HG03432 (cell line): ENCODE measurements at regions not wholly inside any gene's neighbourhood (a gene's known extent, or its start where the extent isn't known, plus 50 kb on each side); places are given as distances from the start of the nearest gene placed in this dataset.

Source experiments
- ATAC-seq: cut with Tn5 transposase; IDR thresholded peaks from one replicate; pipeline ENCODE4 v1.9.1; 2021; ENCODE audit warnings: mild to moderate bottlenecking, moderate library complexity; ENCODE audit not compliant: unreplicated experiment

- ATAC-seq: no peak
Observed at GRCh38 chr3:168858327-168858726, 762.6 kb upstream of the GOLIM4 start.

DNA sequence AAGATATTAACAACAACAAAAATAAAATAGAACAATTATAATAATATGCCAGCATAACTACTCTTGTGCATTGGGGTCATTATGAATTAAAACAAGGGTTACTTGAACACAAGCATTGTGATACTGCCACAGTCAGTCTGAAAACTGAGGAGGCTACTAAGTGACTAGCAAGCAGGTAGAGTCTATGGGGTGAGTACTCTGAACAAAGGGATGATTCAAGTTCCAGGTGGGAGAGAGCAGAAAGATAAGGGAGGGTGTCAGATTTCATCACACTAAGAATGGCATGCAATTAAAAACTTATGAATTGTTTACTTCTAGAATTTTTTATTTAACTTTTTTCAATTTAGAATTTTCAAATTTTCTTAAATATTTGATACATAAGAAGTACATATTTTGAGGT is 754.4 kb upstream of the GOLIM4 start:
- ATAC-seq: no peak

DNA sequence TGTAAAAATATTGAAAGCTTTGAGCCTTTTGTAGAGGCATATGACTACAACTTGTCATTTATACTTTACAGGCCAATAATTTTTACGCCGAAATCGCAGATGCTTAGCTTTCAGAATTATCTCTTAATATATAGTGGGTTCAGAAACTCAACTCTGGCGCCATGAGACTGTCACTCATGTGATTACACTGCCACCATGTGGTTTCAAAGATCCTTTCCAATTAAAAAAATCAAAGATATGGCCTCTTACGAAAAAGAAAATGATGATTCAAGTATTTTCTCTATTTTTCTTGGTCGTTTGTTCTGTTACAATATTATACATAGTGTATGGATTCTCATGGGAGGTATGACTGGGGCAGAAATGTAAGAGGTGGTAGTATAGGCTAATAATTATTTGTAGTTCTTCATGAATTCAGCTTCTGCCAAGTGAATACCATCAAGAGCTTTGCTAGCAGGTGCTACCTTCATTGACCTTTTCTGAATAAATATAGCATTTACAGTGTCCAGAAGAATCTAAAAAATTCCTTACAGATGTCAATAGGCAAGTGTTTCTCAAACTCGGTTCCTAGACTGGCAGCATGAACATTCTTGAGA is 751.7 kb upstream of the GOLIM4 start:
- ATAC-seq: peak; percentile 83

GRCh38 chr3:168844894-168845482 is 749.3 kb upstream of the GOLIM4 start:
- no peak for ATAC-seq

DNA sequence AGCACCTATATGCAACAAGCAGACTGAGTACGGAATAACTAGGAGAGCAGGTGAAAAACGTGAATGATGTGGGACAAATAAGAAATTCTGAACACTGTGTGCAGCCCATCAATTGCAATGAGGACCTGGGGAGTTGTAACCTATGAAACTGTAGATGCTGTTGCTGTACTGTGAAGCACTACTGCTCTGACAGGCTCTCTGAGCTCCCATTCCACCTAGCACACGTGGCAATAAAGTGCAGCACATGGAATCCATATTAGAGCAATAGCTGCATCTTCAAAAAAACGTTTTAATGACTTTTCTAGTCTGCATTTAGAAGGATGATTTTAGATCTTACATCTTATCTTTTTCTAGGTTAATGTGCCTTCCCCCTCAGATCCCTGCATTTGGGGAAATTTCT is 748.7 kb upstream of the GOLIM4 start:
- no peak for ATAC-seq

- ATAC-seq: no peak
Observed at GRCh38 chr3:168843481-168843880, 747.8 kb upstream of the GOLIM4 start.

- no peak for ATAC-seq
Observed at GRCh38 chr3:168839653-168840052, 743.9 kb upstream of the GOLIM4 start.

DNA sequence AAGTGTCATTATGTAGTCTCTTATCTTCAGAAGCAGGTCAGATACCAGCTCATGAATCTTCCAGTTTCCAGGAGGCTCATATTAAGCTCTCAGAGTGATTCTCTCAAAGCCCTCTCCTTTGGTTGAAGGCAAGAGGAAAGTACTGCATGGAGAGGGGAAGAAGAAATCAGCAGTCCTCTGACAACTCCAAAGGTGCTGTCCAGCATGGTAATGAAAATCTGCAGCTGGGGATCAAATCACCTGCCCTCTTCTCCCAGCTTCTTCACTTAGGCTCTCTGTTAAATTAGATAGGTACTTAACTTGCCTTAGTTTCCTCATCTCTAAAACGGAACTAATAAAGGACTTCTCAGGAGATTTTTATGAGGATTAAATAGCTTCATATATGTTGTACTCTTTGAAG is 738.8 kb upstream of the GOLIM4 start:
- no peak for ATAC-seq

- ATAC-seq: no peak
Observed at GRCh38 chr3:168828943-168829342, 733.2 kb upstream of the GOLIM4 start.

DNA sequence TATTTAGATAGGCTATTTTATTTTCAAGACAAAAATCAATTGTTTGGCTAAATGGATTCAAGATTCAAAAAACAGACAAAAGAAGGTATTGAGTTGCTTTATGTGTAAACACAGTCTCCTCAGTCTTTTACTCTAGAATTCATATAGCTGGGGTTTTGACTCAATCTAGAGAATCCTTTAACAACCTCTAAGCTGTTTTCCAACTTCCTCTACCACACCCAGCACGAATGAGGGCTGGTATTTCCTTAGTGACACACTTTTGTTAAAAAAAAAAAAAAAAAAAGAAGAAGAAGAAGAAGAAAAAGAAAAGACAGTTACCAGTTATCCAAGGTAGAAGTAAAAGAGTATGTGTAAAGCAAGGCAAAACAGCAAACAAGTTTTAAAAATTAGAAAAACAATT is 732.8 kb upstream of the GOLIM4 start:
- ATAC-seq: no peak

- no peak for ATAC-seq
Observed at GRCh38 chr3:168828014-168828413, 732.3 kb upstream of the GOLIM4 start.

DNA sequence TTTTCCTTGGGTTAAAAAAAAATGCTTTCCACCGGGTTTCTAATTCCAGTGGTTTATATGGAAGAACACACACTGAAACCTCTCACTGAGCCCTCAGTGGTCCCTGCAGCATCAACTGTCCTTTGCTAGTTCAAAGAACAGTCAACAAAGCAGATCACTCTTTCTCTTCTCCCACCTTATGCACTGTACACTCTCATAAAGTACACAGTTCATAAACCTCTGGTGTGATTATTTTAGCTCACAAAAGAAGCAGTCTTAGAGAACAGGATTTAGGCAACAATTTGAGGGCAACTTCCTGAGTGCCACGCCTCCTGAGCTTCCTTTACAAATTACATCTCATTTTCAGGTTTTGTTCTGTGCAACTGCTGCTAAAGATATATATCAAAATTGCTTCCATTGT is 728.4 kb upstream of the GOLIM4 start:
- ATAC-seq: no peak

DNA sequence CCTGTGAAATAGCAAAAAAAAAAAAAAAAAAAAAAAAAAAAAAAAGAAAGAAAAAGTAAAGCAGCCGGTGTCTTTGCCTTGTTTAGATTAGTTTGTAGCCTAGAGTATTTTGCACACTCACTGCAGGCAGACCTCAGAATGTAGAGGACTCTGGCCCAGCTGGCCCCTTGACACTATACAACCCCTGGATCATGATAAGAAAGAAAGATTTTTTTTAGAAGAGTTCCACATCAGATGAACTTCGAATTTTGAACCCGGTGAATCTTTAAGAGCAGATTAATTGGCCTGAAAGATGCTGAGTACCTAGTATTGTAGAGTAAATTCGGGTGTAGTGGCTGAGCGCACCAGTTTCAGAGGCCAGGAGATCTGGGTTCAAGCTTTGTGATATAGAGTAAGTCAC is 727.7 kb upstream of the GOLIM4 start:
- no peak for ATAC-seq

- ATAC-seq: no peak
Observed at GRCh38 chr3:168820810-168821415, 725.2 kb upstream of the GOLIM4 start.

DNA sequence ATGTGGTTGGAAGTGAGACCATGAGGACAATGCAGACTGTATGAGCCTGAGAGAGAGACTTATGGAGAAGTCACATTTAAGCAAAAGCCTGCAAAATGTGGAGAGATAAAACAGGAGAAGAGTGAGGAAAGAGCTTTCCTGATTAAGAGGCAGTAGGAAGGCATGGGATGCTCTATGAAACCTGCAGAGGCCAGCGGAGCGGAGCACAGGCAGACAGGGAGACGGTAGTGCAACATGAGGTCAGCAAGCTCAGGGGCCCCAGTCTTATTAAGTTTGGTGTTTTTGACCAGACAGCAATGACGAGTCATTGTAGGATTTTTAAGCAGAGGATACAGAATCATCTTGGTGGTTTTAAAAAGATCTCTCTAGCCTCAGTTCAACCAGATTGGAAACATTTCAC is 721.5 kb upstream of the GOLIM4 start:
- no peak for ATAC-seq

GRCh38 chr3:168815946-168816345 is 720.2 kb upstream of the GOLIM4 start:
- ATAC-seq: no peak

DNA sequence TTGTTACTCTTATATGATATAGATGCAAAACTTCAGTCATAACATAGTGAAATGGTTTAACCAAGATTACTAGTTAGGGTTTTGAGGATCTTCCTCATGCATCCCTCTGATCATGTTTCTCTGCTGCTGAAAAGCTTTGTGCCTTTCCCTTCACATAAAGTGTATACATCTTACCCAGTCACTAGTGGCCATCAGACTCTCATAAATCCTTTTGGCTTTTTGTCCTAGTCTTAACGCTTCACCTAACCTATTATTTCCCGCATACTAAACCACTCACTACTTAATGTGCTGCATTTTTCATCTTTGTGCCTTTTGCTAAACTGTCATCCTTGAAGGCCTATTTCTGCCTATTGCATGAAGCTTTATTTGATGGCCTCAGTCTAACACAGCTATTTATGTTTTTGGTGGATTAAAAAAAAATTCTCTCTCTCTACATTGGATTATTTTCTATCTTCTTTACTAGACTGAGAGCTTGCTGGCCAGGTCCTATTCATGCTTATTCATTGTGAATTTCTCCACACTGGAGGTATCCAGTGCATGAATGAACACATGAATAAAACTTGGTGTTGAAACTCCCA is 717.6 kb upstream of the GOLIM4 start:
- no peak for ATAC-seq

- no peak for ATAC-seq
Observed at GRCh38 chr3:168812234-168812633, 716.5 kb upstream of the GOLIM4 start.

DNA sequence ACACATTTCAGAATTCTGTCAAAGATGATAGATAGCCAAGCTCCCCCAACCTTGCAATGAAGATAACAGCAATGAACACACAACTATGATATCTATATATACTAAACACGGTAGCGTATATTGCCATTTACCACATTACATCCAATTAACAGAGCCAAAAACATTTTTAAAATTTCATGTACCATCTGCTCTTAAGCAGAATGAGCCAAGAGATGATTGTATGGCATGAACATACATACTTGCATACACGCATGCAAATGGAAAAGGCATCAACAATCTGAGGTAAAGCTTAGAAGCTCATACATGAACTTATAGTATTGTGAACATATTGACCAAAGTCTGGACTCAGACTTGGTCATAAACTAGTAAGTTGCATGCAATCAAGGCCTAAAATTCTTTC is 712.9 kb upstream of the GOLIM4 start:
- ATAC-seq: no peak

GRCh38 chr3:168807448-168807847 is 711.7 kb upstream of the GOLIM4 start:
- no peak for ATAC-seq

DNA sequence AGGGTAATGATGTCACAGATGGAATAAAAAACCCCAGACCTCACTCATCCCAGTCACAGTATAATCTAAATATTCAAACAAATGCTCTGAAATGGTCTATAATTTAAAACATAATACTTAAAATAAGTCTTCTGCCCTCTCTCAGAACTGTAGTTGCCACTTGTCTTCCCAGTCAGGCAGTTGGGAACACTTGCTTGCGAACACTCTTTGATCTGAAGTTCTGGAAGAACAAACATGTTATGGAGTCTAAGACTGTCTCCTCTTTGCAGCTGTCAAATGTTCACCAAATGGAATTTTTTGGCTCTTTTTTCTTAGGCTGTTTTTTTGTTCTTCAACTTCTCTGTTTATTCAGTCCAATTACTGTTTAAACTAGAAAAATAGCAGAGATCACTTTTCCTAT is 711.1 kb upstream of the GOLIM4 start:
- no peak for ATAC-seq

DNA sequence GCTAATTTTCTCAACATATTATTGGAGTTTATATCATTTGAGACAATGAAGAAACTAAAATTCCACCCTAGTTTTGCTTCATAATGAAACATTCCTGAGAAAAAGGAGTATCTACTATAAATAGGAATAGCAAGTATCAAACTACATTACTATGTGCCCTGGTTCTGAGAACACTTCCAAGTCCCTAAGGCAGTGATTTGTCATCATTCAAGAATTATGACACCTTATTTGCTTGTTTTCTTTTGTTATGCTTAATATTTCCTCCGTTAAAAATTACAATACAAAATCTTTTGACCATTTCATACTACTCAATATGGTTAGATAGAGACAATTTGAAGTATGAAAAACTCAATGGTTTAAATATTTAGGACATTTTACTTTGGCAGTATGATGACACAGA is 707.8 kb upstream of the GOLIM4 start:
- ATAC-seq: no peak
